Sigmoid colon (tissue), 6 donors: ENCODE measurements at regions not wholly inside any gene's neighbourhood (a gene's known extent, or its start where the extent isn't known, plus 50 kb on each side); places are given as distances from the start of the nearest gene placed in this dataset.

ENCODE experiments used
- DNase-seq: peaks from one replicate; pipeline ENCODE4 v3.0.0-alpha.2; 2019
- H3K27ac ChIP-seq, 4 donors: fragments of 200-600 bp; sonication (generic); one replicate each; pipeline ENCODE4 v1.5.1; 2016 to 2019; ENCODE audit warnings: mild to moderate bottlenecking in 1 of 4
- H3K27me3 ChIP-seq, 3 donors: fragments of 200-600 bp; sonication (generic); one replicate each; pipeline ENCODE4 v1.5.1; 2019; ENCODE audit warnings: mild to moderate bottlenecking in 1 of 3
- H3K36me3 ChIP-seq, 4 donors: fragments of 200-600 bp; sonication (generic); one replicate each; pipeline ENCODE4 v1.5.1; 2016 to 2019
- H3K4me1 ChIP-seq, 4 donors: fragments of 200-600 bp; sonication (generic); one replicate each; pipeline ENCODE4 v1.5.1; 2017 to 2019
- H3K4me3 ChIP-seq, 4 donors: fragments of 200-600 bp; sonication (generic); one replicate each; pipeline ENCODE4 v1.5.1; 2017 to 2019; ENCODE audit warnings: mild to moderate bottlenecking in 2 of 4, moderate library complexity in 1 of 4
- H3K9me3 ChIP-seq, 4 donors: fragments of 200-600 bp in 3 of 4; sonication (generic) in 3 of 4; one replicate each; pipeline versions ENCODE4 v1.5.1 to v1.6.1; 2013 to 2019
- EP300 ChIP-seq, 4 donors: sonication (generic); formaldehyde crosslinking; IDR thresholded peaks; one replicate each; pipeline ENCODE4 v1.6.1; 2017; ENCODE audit warnings: antibody characterized with exemption in 4 of 4
- POLR2A ChIP-seq, 2 donors: fragments of 450-650 bp; IDR thresholded peaks; one replicate each; pipeline ENCODE4 v1.6.1; 2016; ENCODE audit warnings: antibody characterized with exemption in 2 of 2, mild to moderate bottlenecking in 2 of 2, moderate library complexity in 2 of 2
- POLR2AphosphoS5 ChIP-seq, 4 donors: sonication (generic); formaldehyde crosslinking; IDR thresholded peaks; one replicate each; pipeline ENCODE4 v1.6.1; 2017; ENCODE audit warnings: antibody characterized with exemption in 4 of 4
- WGBS, 2 donors: extraction: QIAGEN DNeasy Blood & Tissue Kit; methylation state at CpG; one replicate each; pipeline ENCODE4 v1.1.7; 2013; 5-methylcytosine and 5-hydroxymethylcytosine counted together
- intact Hi-C: fragments of 100-400 bp; cut with DNase I; formaldehyde crosslinking; loops from one replicate; pipeline ENCODE4 v1.15.1; 2023
- TF ChIP-seq, protein P1 (sequence below), 4 experiments: fragments of 450-650 bp in 3 of 4; fragments of 200-600 bp in 1 of 4; IDR thresholded peaks; one replicate each; pipeline ENCODE4 v1.5.1; 2016 to 2019; ENCODE audit warnings: antibody characterized with exemption in 4 of 4, mild to moderate bottlenecking in 3 of 4, moderate library complexity in 2 of 4
- donor health status: healthy with polysubstance abuse.
- donor health status: healthy.

DNA sequence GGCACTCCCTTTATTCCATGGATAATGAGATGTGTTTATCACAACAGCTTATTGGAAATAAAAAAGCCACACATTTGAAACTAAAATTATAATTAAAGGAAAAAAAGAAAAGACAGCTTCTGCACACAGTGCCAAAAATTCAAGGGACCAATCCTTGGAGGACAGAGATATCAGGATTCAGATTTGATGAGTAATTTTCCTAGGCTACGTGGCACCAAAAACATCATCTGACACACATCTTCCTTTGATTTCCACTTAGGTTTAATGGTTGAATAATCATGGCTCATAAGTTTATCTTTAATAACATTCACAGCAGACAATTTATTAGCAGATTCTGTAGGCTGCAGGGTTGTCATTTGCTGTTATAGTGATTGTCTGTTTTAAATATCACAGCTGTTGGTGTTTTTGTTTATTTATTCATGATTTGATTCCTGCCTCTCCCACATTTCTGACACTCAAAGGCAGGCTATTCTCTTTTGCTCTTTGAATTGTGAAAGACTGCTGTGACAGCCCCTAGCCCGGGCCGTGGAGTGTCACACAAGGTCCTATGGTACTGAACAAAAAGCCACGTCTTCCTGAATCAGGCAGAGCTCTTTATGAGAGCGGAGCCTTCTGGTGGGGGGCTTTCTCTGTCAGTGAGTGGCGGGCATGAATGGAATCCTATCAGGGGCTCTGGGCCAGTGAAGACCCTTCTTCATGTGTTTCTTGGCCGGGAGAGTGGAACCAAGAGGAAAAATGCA lies 708.5 kb downstream of the SQOR start:
- Histone ChIP-seq H3K36me3 (no peaks in the 10 kb centered on the region), H3K4me3 (no peak overlapping the region), H3K27ac (no peak overlapping the region), H3K27me3 (no peaks in the 10 kb centered on the region), H3K4me1 (no peaks in the 10 kb centered on the region), H3K9me3 (no peaks in the 10 kb centered on the region)
- WGBS, 2 donors, result 76 to 87% methylated on average over 7 of the region's 7 CpGs
- DNase-seq, result no peak
- TF ChIP-seq POLR2A (IDR thresholded peaks at IDR 0.05), result no peak
- intact Hi-C loops, result no loop called here

DNA sequence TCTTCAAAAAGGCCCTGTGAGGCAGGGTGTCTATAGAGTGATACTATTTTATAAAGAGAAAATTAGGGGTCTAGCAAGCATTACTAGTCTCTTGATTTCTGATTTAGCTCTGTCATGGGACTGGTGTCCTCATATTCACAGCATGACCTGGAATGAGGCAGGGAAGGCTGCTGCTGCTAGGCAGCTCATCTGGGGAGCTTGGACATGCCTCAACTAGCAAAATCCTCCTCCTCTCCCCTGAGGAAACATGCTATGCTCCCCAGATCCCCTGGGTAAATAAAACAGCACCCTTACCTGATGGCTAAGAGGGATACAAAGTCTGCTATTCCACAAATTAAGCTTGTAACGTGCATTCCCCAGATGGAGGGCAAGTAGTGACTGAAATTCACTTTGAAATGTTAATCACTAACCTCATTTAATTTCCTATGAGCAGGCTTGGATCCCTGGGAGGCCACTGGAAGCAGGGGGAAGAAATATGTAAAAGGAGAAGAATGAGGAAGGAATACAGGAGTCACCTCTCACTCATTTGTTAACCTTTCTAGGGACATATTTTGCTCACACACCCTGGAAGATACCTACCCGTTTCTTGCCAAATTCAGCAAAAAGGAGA lies 709.4 kb downstream of the SQOR start:
- Histone ChIP-seq H3K36me3 (no peaks in the 10 kb centered on the region), H3K9me3 (no peaks in the 10 kb centered on the region), H3K4me1 (no peaks in the 10 kb centered on the region), H3K4me3 (no peak overlapping the region), H3K27ac (no peak overlapping the region), H3K27me3 (no peaks in the 10 kb centered on the region)
- no peak for DNase-seq
- intact Hi-C loops, result no loop called here
- TF ChIP-seq, protein P1, sequence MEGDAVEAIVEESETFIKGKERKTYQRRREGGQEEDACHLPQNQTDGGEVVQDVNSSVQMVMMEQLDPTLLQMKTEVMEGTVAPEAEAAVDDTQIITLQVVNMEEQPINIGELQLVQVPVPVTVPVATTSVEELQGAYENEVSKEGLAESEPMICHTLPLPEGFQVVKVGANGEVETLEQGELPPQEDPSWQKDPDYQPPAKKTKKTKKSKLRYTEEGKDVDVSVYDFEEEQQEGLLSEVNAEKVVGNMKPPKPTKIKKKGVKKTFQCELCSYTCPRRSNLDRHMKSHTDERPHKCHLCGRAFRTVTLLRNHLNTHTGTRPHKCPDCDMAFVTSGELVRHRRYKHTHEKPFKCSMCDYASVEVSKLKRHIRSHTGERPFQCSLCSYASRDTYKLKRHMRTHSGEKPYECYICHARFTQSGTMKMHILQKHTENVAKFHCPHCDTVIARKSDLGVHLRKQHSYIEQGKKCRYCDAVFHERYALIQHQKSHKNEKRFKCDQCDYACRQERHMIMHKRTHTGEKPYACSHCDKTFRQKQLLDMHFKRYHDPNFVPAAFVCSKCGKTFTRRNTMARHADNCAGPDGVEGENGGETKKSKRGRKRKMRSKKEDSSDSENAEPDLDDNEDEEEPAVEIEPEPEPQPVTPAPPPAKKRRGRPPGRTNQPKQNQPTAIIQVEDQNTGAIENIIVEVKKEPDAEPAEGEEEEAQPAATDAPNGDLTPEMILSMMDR (IDR thresholded peaks at IDR 0.05), result no peak
- TF ChIP-seq EP300 (IDR thresholded peaks at IDR 0.05), result no peak
- no peak for TF ChIP-seq POLR2A (IDR thresholded peaks at IDR 0.05)
- TF ChIP-seq POLR2AphosphoS5 (IDR thresholded peaks at IDR 0.05), result no peak
- 17 to 45% methylated on average over 2 of the region's 2 CpGs for WGBS, 2 donors

DNA sequence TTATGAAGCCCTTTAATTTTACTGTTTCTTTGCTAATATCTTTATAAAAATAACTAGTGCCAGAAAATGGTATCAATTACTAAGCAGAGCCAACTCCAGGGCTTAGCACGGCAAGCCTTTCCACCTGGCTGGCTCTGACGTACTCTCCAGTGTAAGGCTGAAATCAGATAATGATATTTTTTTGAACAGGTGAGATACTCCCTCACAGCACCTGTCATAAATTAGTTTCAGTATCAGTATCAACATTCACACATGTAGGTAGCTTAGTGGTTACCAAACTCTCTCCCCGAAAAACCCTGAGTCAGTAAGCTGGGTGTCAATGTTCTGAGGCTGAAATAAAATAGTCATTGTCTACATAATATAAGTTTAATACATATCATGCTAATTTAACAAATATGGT lies 710.1 kb downstream of the SQOR start:
- H3K4me3 ChIP-seq, result no peak overlapping the region
- 83 to 91% methylated on average over 3 of the region's 3 CpGs for WGBS, 2 donors
- H3K9me3 ChIP-seq, result no peaks in the 10 kb centered on the region
- no peaks in the 10 kb centered on the region for H3K4me1 ChIP-seq
- H3K36me3 ChIP-seq, result no peaks in the 10 kb centered on the region
- no peak for TF ChIP-seq POLR2AphosphoS5 (IDR thresholded peaks at IDR 0.05)
- TF ChIP-seq EP300 (IDR thresholded peaks at IDR 0.05), result no peak
- TF ChIP-seq, protein P1 (IDR thresholded peaks at IDR 0.05), result no peak
- TF ChIP-seq POLR2A (IDR thresholded peaks at IDR 0.05), result no peak
- intact Hi-C loops, result no loop called here
- no peak for DNase-seq
- H3K27me3 ChIP-seq, result no peaks in the 10 kb centered on the region
- no peak overlapping the region for H3K27ac ChIP-seq

DNA sequence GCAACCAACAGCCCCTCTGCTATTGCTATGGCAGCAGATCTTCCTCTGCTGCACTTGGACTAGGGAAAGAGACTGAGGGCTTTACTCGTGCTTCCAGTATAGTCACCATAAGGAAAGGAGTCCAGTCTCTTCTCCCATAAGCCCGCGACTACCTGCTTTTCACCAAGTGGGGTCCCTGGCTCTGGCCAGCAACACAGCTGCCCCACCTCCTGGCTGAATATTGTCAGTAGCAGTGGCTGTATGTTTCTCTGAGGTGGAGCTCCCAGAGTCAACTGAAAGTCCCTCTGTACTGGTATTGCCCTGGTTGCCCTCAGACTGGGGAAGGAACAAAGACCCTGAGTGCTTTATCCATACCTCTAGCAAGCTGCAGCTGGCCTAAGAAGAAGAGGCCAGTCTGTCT lies 719.6 kb downstream of the SQOR start:
- WGBS, 2 donors, result 95% methylated on average over 3 of the region's 3 CpGs
- intact Hi-C loops, result no loop called here
- TF ChIP-seq POLR2A (IDR thresholded peaks at IDR 0.05) (no peak), EP300 (IDR thresholded peaks at IDR 0.05) (no peak), POLR2AphosphoS5 (IDR thresholded peaks at IDR 0.05) (no peak)
- TF ChIP-seq, protein P1 (IDR thresholded peaks at IDR 0.05), result no peak

DNA sequence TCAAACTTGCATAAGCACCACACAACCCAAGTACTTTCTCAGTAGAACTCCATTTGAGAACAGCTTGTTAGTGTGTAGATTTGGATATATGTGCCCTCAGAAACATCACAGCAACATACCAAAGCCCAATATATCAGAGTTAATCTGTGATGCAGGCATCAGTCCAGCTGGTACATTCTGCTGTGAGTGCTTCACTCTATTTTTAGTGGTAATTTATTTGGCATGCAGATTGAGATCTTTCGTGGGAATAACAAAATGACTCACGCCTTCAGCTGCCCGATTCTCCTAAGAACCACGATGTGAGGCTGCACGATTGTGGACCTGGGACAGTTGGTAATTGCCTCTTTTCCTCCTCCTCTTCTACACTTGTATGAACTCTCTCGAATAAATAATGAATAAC lies 730.7 kb downstream of the SQOR start:
- no peak for TF ChIP-seq EP300 (IDR thresholded peaks at IDR 0.05)
- TF ChIP-seq, protein P1 (IDR thresholded peaks at IDR 0.05), result no peak
- no peak for TF ChIP-seq POLR2AphosphoS5 (IDR thresholded peaks at IDR 0.05)

More for the DNA sequence above, 719.6 kb downstream of the SQOR start:
- Histone ChIP-seq H3K4me1 (no peaks in the 10 kb centered on the region), H3K27me3 (no peaks in the 10 kb centered on the region), H3K9me3 (peaks cover 0 to 3% (median 0%) of the 10 kb centered on the region in 4 donors), H3K27ac (no peak overlapping the region), H3K4me3 (no peak overlapping the region), H3K36me3 (no peaks in the 10 kb centered on the region)
- no peak for DNase-seq

More for the DNA sequence above, 730.7 kb downstream of the SQOR start:
- no peaks in the 10 kb centered on the region for H3K27me3 ChIP-seq
- H3K4me1 ChIP-seq, result peaks cover 0 to 6% (median 0%) of the 10 kb centered on the region in 4 donors
- intact Hi-C loops, result no loop called here
- H3K4me3 ChIP-seq, result no peak overlapping the region
- H3K27ac ChIP-seq, result peak overlapping the region in 2 of 4 donors; percentile 3 to 42
- no peaks in the 10 kb centered on the region for H3K9me3 ChIP-seq
- H3K36me3 ChIP-seq, result no peaks in the 10 kb centered on the region
- DNase-seq, result peak; percentile 62
- WGBS, 2 donors, result 80 to 82% methylated on average over 6 of the region's 6 CpGs
